OCI-LY1 (cell line): ENCODE measurements at regions not wholly inside any gene's neighbourhood (a gene's known extent, or its start where the extent isn't known, plus 50 kb on each side); places are given as distances from the start of the nearest gene placed in this dataset.

ENCODE experiments used
- H2AFZ ChIP-seq: fragments of 200-600 bp; sonication (generic), shearing (Covaris generic); 2 replicates; pipeline ENCODE4 v1.6.0; 2014; ENCODE audit warnings: antibody characterized with exemption, mild to moderate bottlenecking, low read length
- H3F3A ChIP-seq: fragments of 200-600 bp; sonication (generic), shearing (Covaris generic); 2 replicates; pipeline ENCODE4 v1.6.0; 2014; ENCODE audit warnings: mild to moderate bottlenecking, antibody characterized with exemption, low read length, moderate library complexity; ENCODE audit not compliant: insufficient read depth
- H3K27ac ChIP-seq: fragments of 200-600 bp; sonication (generic); 2 replicates; pipeline ENCODE4 v1.5.1; 2014; ENCODE audit warnings: low read length, mixed run types, mild to moderate bottlenecking, low read depth; ENCODE audit not compliant: poor library complexity, severe bottlenecking
- H3K27me3 ChIP-seq: fragments of 200-600 bp; sonication (generic); 2 replicates; pipeline ENCODE4 v1.6.0; 2014; ENCODE audit warnings: antibody characterized with exemption, mild to moderate bottlenecking, low read length, moderate library complexity; ENCODE audit not compliant: insufficient read depth
- H3K36me3 ChIP-seq: fragments of 200-600 bp; sonication (generic); 2 replicates; pipeline ENCODE4 v1.6.1; 2014; ENCODE audit warnings: mild to moderate bottlenecking, antibody characterized with exemption, low read length, moderate library complexity, mixed read lengths; ENCODE audit not compliant: insufficient read depth
- H3K4me1 ChIP-seq: fragments of 200-600 bp; sonication (generic); 2 replicates; pipeline ENCODE4 v1.5.1; 2014; ENCODE audit warnings: mild to moderate bottlenecking, low read length, moderate library complexity; ENCODE audit not compliant: insufficient read depth, severe bottlenecking
- H3K4me2 ChIP-seq: fragments of 200-600 bp; sonication (generic), shearing (Covaris generic); 2 replicates; pipeline ENCODE4 v1.6.1; 2014; ENCODE audit warnings: low read length
- H3K4me3 ChIP-seq: fragments of 200-600 bp; sonication (generic); 2 replicates; pipeline ENCODE4 v1.5.1; 2014; ENCODE audit warnings: low read length, low read depth, mild to moderate bottlenecking, mixed read lengths; ENCODE audit not compliant: poor library complexity, severe bottlenecking
- H3K79me2 ChIP-seq: fragments of 200-600 bp; shearing (Covaris generic); 2 replicates; pipeline ENCODE4 v1.6.1; 2016; ENCODE audit warnings: mixed run types, low read length, mixed read lengths; ENCODE audit not compliant: insufficient read depth
- H3K9ac ChIP-seq: fragments of 200-600 bp; sonication (generic), shearing (Covaris generic); 2 replicates; pipeline ENCODE4 v1.6.1; 2014; ENCODE audit warnings: mild to moderate bottlenecking, low read length, mixed read lengths
- H3K9me2 ChIP-seq: fragments of 200-600 bp; sonication (generic), shearing (Covaris generic); 2 replicates; pipeline ENCODE4 v1.6.1; 2014; ENCODE audit warnings: low read depth, mild to moderate bottlenecking, low read length, mixed read lengths
- H3K9me3 ChIP-seq: fragments of 200-600 bp; shearing (Covaris generic); 2 replicates; pipeline ENCODE4 v1.6.1; 2014; ENCODE audit warnings: low read length, mixed read lengths
- H4K20me1 ChIP-seq: fragments of 200-600 bp; sonication (generic), shearing (Covaris generic); 2 replicates; pipeline ENCODE4 v1.6.0; 2016; ENCODE audit warnings: mild to moderate bottlenecking, low read length; ENCODE audit not compliant: insufficient read depth
- EZH2 ChIP-seq: fragments of 200-600 bp; sonication (generic), shearing (Covaris generic); IDR thresholded peaks from 2 replicates; pipeline ENCODE4 v1.8.0; 2017; ENCODE audit warnings: borderline replicate concordance, mixed run types, mild to moderate bottlenecking, antibody characterized with exemption, low read length, moderate library complexity, mixed read lengths
- TF ChIP-seq, protein P1 (sequence below): fragments of 200-600 bp; sonication (generic), shearing (Covaris generic); IDR thresholded peaks from 2 replicates; pipeline ENCODE4 v1.5.1; 2017; ENCODE audit warnings: mild to moderate bottlenecking, antibody characterized with exemption, low read length, moderate library complexity, mixed read lengths

GRCh38 chr20:53692465-53693067 lies 98.9 kb upstream of the ZNF217 start:
- Histone ChIP-seq H3K27ac (peak overlapping the region; percentile 63), H3K9me2 (no peaks in the 10 kb centered on the region), H3K79me2 (no peaks in the 10 kb centered on the region), H3K9me3 (no peaks in the 10 kb centered on the region), H3K9ac (no peak overlapping the region), H3K4me3 (no peak overlapping the region), H3K4me1 (peaks cover 51% of the 10 kb centered on the region), H4K20me1 (no peaks in the 10 kb centered on the region), H3K36me3 (no peaks in the 10 kb centered on the region), H3K4me2 (no peak overlapping the region), H2AFZ (0 out of 2 replicates have a peak overlapping the region, but pooled peaks have one; percentile 11), H3K27me3 (no peaks in the 10 kb centered on the region), H3F3A (0 out of 2 replicates have a peak, but pooled peaks cover 4% of the 10 kb centered on the region)
- TF ChIP-seq, protein P1, sequence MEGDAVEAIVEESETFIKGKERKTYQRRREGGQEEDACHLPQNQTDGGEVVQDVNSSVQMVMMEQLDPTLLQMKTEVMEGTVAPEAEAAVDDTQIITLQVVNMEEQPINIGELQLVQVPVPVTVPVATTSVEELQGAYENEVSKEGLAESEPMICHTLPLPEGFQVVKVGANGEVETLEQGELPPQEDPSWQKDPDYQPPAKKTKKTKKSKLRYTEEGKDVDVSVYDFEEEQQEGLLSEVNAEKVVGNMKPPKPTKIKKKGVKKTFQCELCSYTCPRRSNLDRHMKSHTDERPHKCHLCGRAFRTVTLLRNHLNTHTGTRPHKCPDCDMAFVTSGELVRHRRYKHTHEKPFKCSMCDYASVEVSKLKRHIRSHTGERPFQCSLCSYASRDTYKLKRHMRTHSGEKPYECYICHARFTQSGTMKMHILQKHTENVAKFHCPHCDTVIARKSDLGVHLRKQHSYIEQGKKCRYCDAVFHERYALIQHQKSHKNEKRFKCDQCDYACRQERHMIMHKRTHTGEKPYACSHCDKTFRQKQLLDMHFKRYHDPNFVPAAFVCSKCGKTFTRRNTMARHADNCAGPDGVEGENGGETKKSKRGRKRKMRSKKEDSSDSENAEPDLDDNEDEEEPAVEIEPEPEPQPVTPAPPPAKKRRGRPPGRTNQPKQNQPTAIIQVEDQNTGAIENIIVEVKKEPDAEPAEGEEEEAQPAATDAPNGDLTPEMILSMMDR, result no peak

DNA sequence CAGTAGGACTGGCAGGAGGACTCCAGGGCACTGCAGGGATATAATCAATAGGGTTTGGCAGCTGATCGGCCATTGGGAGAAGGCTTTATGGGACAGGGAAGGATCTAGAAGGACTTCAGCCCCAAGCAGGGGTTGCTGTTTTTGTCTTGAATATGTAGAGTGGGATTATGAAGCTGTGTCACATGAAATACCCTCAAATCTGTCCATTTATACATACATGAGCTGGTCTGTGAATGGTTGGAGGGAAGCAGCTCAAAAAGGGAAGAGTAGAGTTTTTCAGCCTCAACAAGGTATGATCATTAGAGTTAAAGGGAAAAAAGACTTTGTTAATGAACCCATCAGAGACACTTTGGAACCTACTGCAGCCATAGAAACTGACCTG lies 98.2 kb upstream of the ZNF217 start:
- Histone ChIP-seq H3K9ac (no peak overlapping the region), H3K4me3 (no peak overlapping the region), H4K20me1 (no peaks in the 10 kb centered on the region), H3K4me2 (no peak overlapping the region), H3K36me3 (no peaks in the 10 kb centered on the region), H3K4me1 (peaks cover 49% of the 10 kb centered on the region), H3F3A (0 out of 2 replicates have a peak, but pooled peaks cover 6% of the 10 kb centered on the region), H3K79me2 (no peaks in the 10 kb centered on the region), H2AFZ (no peak overlapping the region), H3K27me3 (no peaks in the 10 kb centered on the region), H3K9me2 (no peaks in the 10 kb centered on the region), H3K27ac (peak overlapping the region; percentile 60), H3K9me3 (no peaks in the 10 kb centered on the region)
- TF ChIP-seq, protein P1, result no peak
- no peak for TF ChIP-seq EZH2

DNA sequence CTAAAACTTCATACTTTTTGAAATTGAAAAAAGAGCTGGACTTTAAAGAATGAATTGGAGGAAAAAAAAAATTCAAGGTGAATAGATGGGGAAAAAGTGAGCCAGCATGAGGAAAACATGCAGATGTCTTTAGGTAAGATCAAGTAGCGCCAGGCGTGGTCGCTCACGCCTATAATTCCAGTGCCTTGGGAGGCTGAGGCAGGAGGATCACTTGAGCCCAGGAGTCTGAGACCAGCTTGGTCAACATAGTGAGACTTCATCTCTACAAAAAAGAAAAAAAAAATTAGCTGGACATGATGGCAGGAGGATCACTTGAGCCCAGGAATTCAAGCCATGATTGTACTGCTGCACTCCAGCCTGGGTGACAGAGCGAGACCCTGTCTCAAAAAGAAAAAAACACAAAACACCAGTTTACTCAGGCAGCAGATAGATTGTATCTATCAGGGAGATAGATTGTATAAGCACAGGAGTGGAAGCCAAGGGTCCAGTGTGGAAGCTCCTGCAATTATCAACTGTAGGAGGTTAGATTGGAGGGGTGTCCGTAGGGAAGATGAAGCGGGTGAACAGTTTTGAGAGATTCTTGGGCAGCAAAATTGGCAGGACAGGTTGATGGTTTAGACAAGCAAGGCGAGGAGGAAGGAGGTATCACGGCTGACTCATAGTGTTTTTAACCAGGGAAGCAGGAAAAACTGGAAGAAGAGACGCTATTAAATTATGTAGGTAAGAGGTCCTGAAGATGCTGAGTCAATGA lies 97.6 kb upstream of the ZNF217 start:
- Histone ChIP-seq H3K9me2 (no peaks in the 10 kb centered on the region), H4K20me1 (no peaks in the 10 kb centered on the region), H3K36me3 (no peaks in the 10 kb centered on the region), H3K9ac (no peak overlapping the region), H3K4me3 (no peak overlapping the region), H3K27me3 (no peaks in the 10 kb centered on the region), H3K4me1 (peaks cover 44% of the 10 kb centered on the region), H3K9me3 (no peaks in the 10 kb centered on the region), H2AFZ (no peak overlapping the region), H3K27ac (peak overlapping the region; percentile 60), H3K79me2 (no peaks in the 10 kb centered on the region), H3F3A (0 out of 2 replicates have a peak, but pooled peaks cover 6% of the 10 kb centered on the region), H3K4me2 (no peak overlapping the region)
- no peak for TF ChIP-seq EZH2
- TF ChIP-seq, protein P1, result no peak
